ENCODE measurements at regions not wholly inside any gene's neighbourhood (a gene's known extent, or its start where the extent isn't known, plus 50 kb on each side); places are given as distances from the start of the nearest gene placed in this dataset.
"Not testable (repeated sequence)": the region's sequence is repeated elsewhere in the genome, so short reads cannot be mapped to it uniquely, and the experiment has no call there.

- no peak for DNase-seq
Observed at GRCh38 chr6:147674099-147674498, 165.6 kb downstream of the SAMD5 start.

- DNase-seq: no peak
Observed at GRCh38 chr6:147674794-147675193, 166.3 kb downstream of the SAMD5 start.

- no peak for DNase-seq
Observed at GRCh38 chr6:147675281-147675680, 166.8 kb downstream of the SAMD5 start.

- no peak for DNase-seq
Observed at GRCh38 chr6:147676495-147677199, 168.2 kb downstream of the SAMD5 start.

GRCh38 chr6:147677647-147678046, 169.2 kb downstream of the SAMD5 start:
- no peak for DNase-seq

- DNase-seq: no peak
Observed at GRCh38 chr6:147678253-147678652, 169.8 kb downstream of the SAMD5 start.

GRCh38 chr6:147684906-147685305, 176.4 kb downstream of the SAMD5 start:
- DNase-seq: no peak

GRCh38 chr6:147689398-147689797, 180.9 kb downstream of the SAMD5 start:
- no peak for DNase-seq

- DNase-seq: no peak
Observed at GRCh38 chr6:147691446-147691845, 183.0 kb downstream of the SAMD5 start.

GRCh38 chr6:147693181-147693580, 184.7 kb downstream of the SAMD5 start:
- no peak for DNase-seq

- DNase-seq: not testable (repeated sequence)
Observed at GRCh38 chr6:147694556-147694955, 186.1 kb downstream of the SAMD5 start.

- no peak for DNase-seq
Observed at GRCh38 chr6:147695819-147696218, 187.3 kb downstream of the SAMD5 start.

GRCh38 chr6:147699140-147699539, 190.7 kb downstream of the SAMD5 start:
- no peak for DNase-seq

GRCh38 chr6:147699637-147700036, 191.1 kb downstream of the SAMD5 start:
- DNase-seq: no peak

GRCh38 chr6:147700436-147701209, 192.1 kb downstream of the SAMD5 start:
- no peak for DNase-seq

GRCh38 chr6:147704691-147705090, 196.2 kb downstream of the SAMD5 start:
- no peak for DNase-seq

GRCh38 chr6:147707524-147707923, 199.0 kb downstream of the SAMD5 start:
- DNase-seq: no peak

- no peak for DNase-seq
Observed at GRCh38 chr6:147708170-147708569, 199.7 kb downstream of the SAMD5 start.

GRCh38 chr6:147709396-147710272, 201.1 kb downstream of the SAMD5 start:
- no peak for DNase-seq

GRCh38 chr6:147710890-147711289, 202.4 kb downstream of the SAMD5 start:
- DNase-seq: no peak

GRCh38 chr6:147711476-147711875, 203.0 kb downstream of the SAMD5 start:
- no peak for DNase-seq

GRCh38 chr6:147712841-147713240, 204.4 kb downstream of the SAMD5 start:
- no peak for DNase-seq

- no peak for DNase-seq
Observed at GRCh38 chr6:147715035-147715434, 206.5 kb downstream of the SAMD5 start.
